Caco-2 (cell line): ENCODE measurements at regions not wholly inside any gene's neighbourhood (a gene's known extent, or its start where the extent isn't known, plus 50 kb on each side); places are given as distances from the start of the nearest gene placed in this dataset.

Source experiments
- BruUV-seq: library from RNA; stranded (reverse); fragments of 400-500 nt; replicated peaks from 2 replicates; lab custom pipeline; 2021; lab: Mats Ljungman, UMichigan
- CTCF ChIA-PET: fragments of 300-600 bp; sonication (Branson Sonifier 250); formaldehyde crosslinking; loops from one replicate; lab custom pipeline; 2022; ENCODE audit warnings: antibody characterized with exemption; lab: Charles Lee
- POLR2A ChIA-PET: fragments of 300-600 bp; sonication (Branson Sonifier 250); formaldehyde crosslinking; loops from one replicate; lab custom pipeline; 2022; ENCODE audit warnings: antibody characterized with exemption; lab: Charles Lee
- DNase-seq, 2 experiments: peaks; one replicate each; pipeline versions ENCODE4 v3.0.0 to v3.0.0-alpha.2; 2020 to 2022
- H3K27me3 ChIP-seq: replicated peaks from 2 replicates; pipeline ENCODE4 v1.6.0; 2011; ENCODE audit warnings: low read length; ENCODE audit not compliant: control insufficient read depth, insufficient read depth
- H3K36me3 ChIP-seq: 2 replicates; pipeline ENCODE4 v1.5.1; 2011; ENCODE audit warnings: low read length; ENCODE audit not compliant: control insufficient read depth, insufficient read depth
- H3K4me1 ChIP-seq: fragments of 250-450 bp; sonication (Bioruptor Pico); 2 replicates; pipeline ENCODE4 v1.5.1; 2020; ENCODE audit warnings: mild to moderate bottlenecking
- H3K4me3 ChIP-seq: 2 replicates; pipeline ENCODE4 v1.5.1; 2011; ENCODE audit warnings: low read depth, mild to moderate bottlenecking, control low read depth, low read length
- H3K9me3 ChIP-seq: fragments of 250-450 bp; sonication (Bioruptor Pico); 2 replicates; pipeline ENCODE4 v1.5.1; 2020; ENCODE audit warnings: mild to moderate bottlenecking, moderate library complexity
- H3K27ac Mint-ChIP-seq: one replicate; pipeline ENCODE4 v1.8.0; 2022; ENCODE audit warnings: mixed read lengths; ENCODE audit not compliant: unreplicated experiment
- H3K27me3 Mint-ChIP-seq: one replicate; pipeline ENCODE4 v1.8.0; 2022; ENCODE audit warnings: mixed read lengths; ENCODE audit not compliant: insufficient read depth, unreplicated experiment
- H3K36me3 Mint-ChIP-seq: one replicate; pipeline ENCODE4 v1.8.0; 2022; ENCODE audit warnings: mild to moderate bottlenecking, mixed read lengths; ENCODE audit not compliant: insufficient read depth, unreplicated experiment
- H3K4me1 Mint-ChIP-seq: one replicate; pipeline ENCODE4 v1.8.0; 2022; ENCODE audit warnings: low read depth, mixed read lengths; ENCODE audit not compliant: unreplicated experiment
- H3K4me3 Mint-ChIP-seq: one replicate; pipeline ENCODE4 v1.8.0; 2022; ENCODE audit warnings: mild to moderate bottlenecking, moderate library complexity, mixed read lengths; ENCODE audit not compliant: unreplicated experiment
- H3K9me3 Mint-ChIP-seq: one replicate; pipeline ENCODE4 v1.8.0; 2022; ENCODE audit warnings: mixed read lengths; ENCODE audit not compliant: unreplicated experiment
- CTCF ChIP-seq, 2 experiments: fragments of 200-600 bp in 1 of 2; IDR thresholded peaks; 1 replicate in 1 of 2; 2 replicates in 1 of 2; pipeline versions ENCODE4 v1.5.1 to v1.8.0; 2011 to 2022; ENCODE audit warnings: antibody characterized with exemption in 1 of 2, control low read depth in 1 of 2, inconsistent platforms in 1 of 2, low read depth in 1 of 2, low read length in 1 of 2, mild to moderate bottlenecking in 1 of 2, moderate library complexity in 1 of 2; ENCODE audit not compliant: insufficient read depth in 1 of 2, severe bottlenecking in 1 of 2, unreplicated experiment in 1 of 2
- intact Hi-C: fragments of 100-400 bp; cut with micrococcal nuclease; formaldehyde crosslinking; loops from one replicate; pipeline ENCODE4 v1.10.0; 2022; ENCODE audit not compliant: unreplicated experiment

DNA sequence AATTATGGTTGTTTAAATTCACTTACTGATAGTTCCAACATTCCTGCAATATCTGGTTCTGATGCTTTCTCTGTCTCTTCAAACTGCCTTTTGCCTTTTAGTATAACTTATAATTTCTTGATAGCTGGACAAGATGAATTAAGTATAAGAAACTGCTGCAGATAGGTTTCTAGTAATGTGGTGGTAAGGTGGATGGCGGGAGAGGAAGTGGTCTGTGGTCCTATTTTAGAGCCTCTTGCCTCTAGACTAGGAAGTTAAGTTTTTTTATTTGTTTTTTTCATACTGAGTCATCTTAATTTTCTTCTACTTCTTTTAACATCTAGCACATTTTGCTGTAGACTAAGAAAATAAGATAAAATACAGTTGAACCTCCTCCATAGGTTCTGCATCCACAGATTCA, 310.0 kb downstream of the SLITRK2 start:
- Histone ChIP-seq H3K27me3 (no peaks in the 10 kb centered on the region), H3K9me3 (no peaks in the 10 kb centered on the region), H3K36me3 (no peaks in the 10 kb centered on the region), H3K4me3 (no peak overlapping the region), H3K4me1 (no peaks in the 10 kb centered on the region)
- ChIA-PET POLR2A (no interaction called here), CTCF (no interaction called here)
- no peak for DNase-seq
- no peaks in the 10 kb centered on the region for H3K36me3 Mint-ChIP-seq
- no peak overlapping the region for H3K27ac Mint-ChIP-seq
- no peaks in the 10 kb centered on the region for H3K9me3 Mint-ChIP-seq
- BruUV-seq, result no TSS peak
- intact Hi-C loops, result no loop called here
- TF ChIP-seq CTCF (IDR thresholded peaks at IDR 0.05; ENCODE audit: insufficient read depth in 1 of 2, low read depth in 1 of 2, low read length in 1 of 2, severe bottlenecking in 1 of 2, unreplicated experiment in 1 of 2), result no peak
- no peak overlapping the region for H3K4me3 Mint-ChIP-seq
- no peaks in the 10 kb centered on the region for H3K27me3 Mint-ChIP-seq
- no peaks in the 10 kb centered on the region for H3K4me1 Mint-ChIP-seq

GRCh38 chrX:146141221-146141620, 323.6 kb downstream of the SLITRK2 start:
- Mint-ChIP-seq H3K4me1 (no peaks in the 10 kb centered on the region), H3K9me3 (no peaks in the 10 kb centered on the region), H3K27ac (no peak overlapping the region), H3K36me3 (no peaks in the 10 kb centered on the region), H3K27me3 (no peaks in the 10 kb centered on the region), H3K4me3 (no peak overlapping the region)
- H3K36me3 ChIP-seq, result no peaks in the 10 kb centered on the region
- intact Hi-C loops, result no loop called here
- no peaks in the 10 kb centered on the region for H3K9me3 ChIP-seq
- no peak for TF ChIP-seq CTCF (IDR thresholded peaks at IDR 0.05; ENCODE audit: insufficient read depth in 1 of 2, low read depth in 1 of 2, low read length in 1 of 2, severe bottlenecking in 1 of 2, unreplicated experiment in 1 of 2)
- no peaks in the 10 kb centered on the region for H3K4me1 ChIP-seq
- H3K27me3 ChIP-seq, result no peaks in the 10 kb centered on the region
- BruUV-seq, result no TSS peak
- POLR2A ChIA-PET, result no interaction called here
- DNase-seq, result no peak
- no peak overlapping the region for H3K4me3 ChIP-seq
- CTCF ChIA-PET, result no interaction called here

- DNase-seq, result no peak
These were observed 326.4 kb downstream of the SLITRK2 start for GRCh38 chrX:146144039-146144438.

More at GRCh38 chrX:146144039-146144438, 326.4 kb downstream of the SLITRK2 start:
- Histone ChIP-seq H3K4me3 (no peak overlapping the region), H3K36me3 (no peaks in the 10 kb centered on the region), H3K4me1 (no peaks in the 10 kb centered on the region), H3K27me3 (no peaks in the 10 kb centered on the region), H3K9me3 (no peaks in the 10 kb centered on the region)
- Mint-ChIP-seq H3K4me1 (no peaks in the 10 kb centered on the region), H3K9me3 (no peaks in the 10 kb centered on the region), H3K27me3 (no peaks in the 10 kb centered on the region), H3K4me3 (no peak overlapping the region), H3K36me3 (no peaks in the 10 kb centered on the region), H3K27ac (no peak overlapping the region)
- TF ChIP-seq CTCF (IDR thresholded peaks at IDR 0.05; ENCODE audit: insufficient read depth in 1 of 2, low read depth in 1 of 2, low read length in 1 of 2, severe bottlenecking in 1 of 2, unreplicated experiment in 1 of 2), result no peak
- intact Hi-C loops, result no loop called here
- ChIA-PET POLR2A (no interaction called here), CTCF (no interaction called here)
- no TSS peak for BruUV-seq
